SJCRH30 (cell line): ENCODE measurements at regions not wholly inside any gene's neighbourhood (a gene's known extent, or its start where the extent isn't known, plus 50 kb on each side); places are given as distances from the start of the nearest gene placed in this dataset.
A peak's percentile ranks its signal among the peaks of the same experiment; 100 is the strongest.

ENCODE experiments used
- DNase-seq, 2 experiments: peaks; one replicate each; pipeline ENCODE4 v3.0.0-alpha.2; 2015 to 2020
- H3K27ac ChIP-seq: fragments of 250-450 bp; sonication (Bioruptor Pico); 2 replicates; pipeline ENCODE4 v1.5.1; 2020; ENCODE audit warnings: mild to moderate bottlenecking, moderate library complexity
- H3K27me3 ChIP-seq: fragments of 250-450 bp; sonication (Bioruptor Pico); 2 replicates; pipeline ENCODE4 v1.5.1; 2020; ENCODE audit warnings: mild to moderate bottlenecking, moderate library complexity
- H3K36me3 ChIP-seq: fragments of 250-450 bp; sonication (Bioruptor Pico); 2 replicates; pipeline ENCODE4 v1.5.1; 2020; ENCODE audit warnings: mild to moderate bottlenecking, moderate library complexity
- H3K4me1 ChIP-seq: fragments of 250-450 bp; sonication (Bioruptor Pico); 2 replicates; pipeline ENCODE4 v1.5.1; 2020; ENCODE audit warnings: mild to moderate bottlenecking, moderate library complexity
- H3K4me3 ChIP-seq: fragments of 250-450 bp; sonication (Bioruptor Pico); 2 replicates; pipeline ENCODE4 v1.5.1; 2020; ENCODE audit warnings: mild to moderate bottlenecking, moderate library complexity
- H3K9me3 ChIP-seq: fragments of 250-450 bp; sonication (Bioruptor Pico); replicated peaks from 2 replicates; pipeline ENCODE4 v1.5.1; 2020; ENCODE audit warnings: mild to moderate bottlenecking, moderate library complexity

GRCh38 chr11:86193297-86194095 lies 51.1 kb upstream of the EED start:
- Histone ChIP-seq H3K9me3 (no peaks in the 10 kb centered on the region), H3K4me1 (peaks cover 18% of the 10 kb centered on the region), H3K36me3 (no peaks in the 10 kb centered on the region), H3K27ac (peak overlapping the region; percentile 13; the same call in 1 of the 2 replicates), H3K4me3 (peak overlapping the region; percentile 43), H3K27me3 (no peaks in the 10 kb centered on the region)
- DNase-seq = peak; percentile 93 to 96

- H3K27ac ChIP-seq = peak overlapping the region; percentile 13; the same call in 1 of the 2 replicates
- H3K36me3 ChIP-seq = no peaks in the 10 kb centered on the region
- peak overlapping the region; percentile 43; the same call in 1 of the 2 replicates for H3K4me3 ChIP-seq
- DNase-seq = no peak
- H3K4me1 ChIP-seq = peaks cover 18% of the 10 kb centered on the region
- H3K9me3 ChIP-seq = no peaks in the 10 kb centered on the region
- no peaks in the 10 kb centered on the region for H3K27me3 ChIP-seq
These were observed 51.9 kb upstream of the EED start for GRCh38 chr11:86192519-86193257.

- no peaks in the 10 kb centered on the region for H3K36me3 ChIP-seq
- no peak for DNase-seq
- H3K27me3 ChIP-seq = no peaks in the 10 kb centered on the region
- H3K4me3 ChIP-seq = no peak overlapping the region
- no peaks in the 10 kb centered on the region for H3K9me3 ChIP-seq
- no peak overlapping the region for H3K27ac ChIP-seq
- peaks cover 18% of the 10 kb centered on the region for H3K4me1 ChIP-seq
These were observed 52.7 kb upstream of the EED start for GRCh38 chr11:86191874-86192273.

- peaks cover 6% of the 10 kb centered on the region; the same call in 1 of the 2 replicates for H3K4me1 ChIP-seq
- no peak overlapping the region for H3K27ac ChIP-seq
- H3K4me3 ChIP-seq = no peak overlapping the region
These were observed 57.5 kb upstream of the EED start for GRCh38 chr11:86187027-86187426.

GRCh38 chr11:86186386-86186785 lies 58.2 kb upstream of the EED start:
- Histone ChIP-seq H3K27ac (no peak overlapping the region), H3K4me3 (no peak overlapping the region), H3K27me3 (no peaks in the 10 kb centered on the region), H3K4me1 (peaks cover 6% of the 10 kb centered on the region; the same call in 1 of the 2 replicates), H3K9me3 (no peaks in the 10 kb centered on the region), H3K36me3 (no peaks in the 10 kb centered on the region)
- DNase-seq = no peak

More at GRCh38 chr11:86187027-86187426, 57.5 kb upstream of the EED start:
- no peak for DNase-seq
- Histone ChIP-seq H3K9me3 (no peaks in the 10 kb centered on the region), H3K27me3 (no peaks in the 10 kb centered on the region), H3K36me3 (no peaks in the 10 kb centered on the region)

- Histone ChIP-seq H3K4me3 (no peak overlapping the region), H3K9me3 (no peaks in the 10 kb centered on the region), H3K27me3 (no peaks in the 10 kb centered on the region), H3K4me1 (peaks cover 6% of the 10 kb centered on the region; the same call in 1 of the 2 replicates), H3K36me3 (no peaks in the 10 kb centered on the region), H3K27ac (no peak overlapping the region)
- DNase-seq = no peak
These were observed 59.2 kb upstream of the EED start for GRCh38 chr11:86185381-86185750.

- Histone ChIP-seq H3K9me3 (no peaks in the 10 kb centered on the region), H3K27ac (no peak overlapping the region)
These were observed 59.7 kb upstream of the EED start for GRCh38 chr11:86184728-86185380.

GRCh38 chr11:86183694-86184093 lies 60.9 kb upstream of the EED start:
- Histone ChIP-seq H3K4me1 (peaks cover 6% of the 10 kb centered on the region; the same call in 1 of the 2 replicates), H3K9me3 (no peaks in the 10 kb centered on the region), H3K36me3 (no peaks in the 10 kb centered on the region), H3K4me3 (no peak overlapping the region), H3K27me3 (no peaks in the 10 kb centered on the region), H3K27ac (no peak overlapping the region)
- no peak for DNase-seq

More at GRCh38 chr11:86184728-86185380, 59.7 kb upstream of the EED start:
- Histone ChIP-seq H3K4me1 (peaks cover 6% of the 10 kb centered on the region; the same call in 1 of the 2 replicates), H3K27me3 (no peaks in the 10 kb centered on the region), H3K4me3 (no peak overlapping the region), H3K36me3 (no peaks in the 10 kb centered on the region)
- DNase-seq = no peak

GRCh38 chr11:86182976-86183584 lies 61.5 kb upstream of the EED start:
- Histone ChIP-seq H3K4me1 (peaks cover 6% of the 10 kb centered on the region; the same call in 1 of the 2 replicates), H3K9me3 (no peaks in the 10 kb centered on the region), H3K27ac (no peak overlapping the region), H3K4me3 (no peak overlapping the region), H3K27me3 (no peaks in the 10 kb centered on the region), H3K36me3 (no peaks in the 10 kb centered on the region)
- no peak for DNase-seq

GRCh38 chr11:86181379-86181778 lies 63.2 kb upstream of the EED start:
- Histone ChIP-seq H3K4me3 (no peak overlapping the region), H3K36me3 (no peaks in the 10 kb centered on the region)

GRCh38 chr11:86180851-86181250 lies 63.7 kb upstream of the EED start:
- no peaks in the 10 kb centered on the region for H3K27me3 ChIP-seq
- no peak for DNase-seq
- no peaks in the 10 kb centered on the region for H3K9me3 ChIP-seq
- H3K36me3 ChIP-seq = no peaks in the 10 kb centered on the region
- no peak overlapping the region for H3K4me3 ChIP-seq
- H3K4me1 ChIP-seq = peaks cover 18% of the 10 kb centered on the region
- H3K27ac ChIP-seq = no peak overlapping the region

More at GRCh38 chr11:86181379-86181778, 63.2 kb upstream of the EED start:
- Histone ChIP-seq H3K4me1 (peaks cover 12% of the 10 kb centered on the region), H3K27me3 (no peaks in the 10 kb centered on the region), H3K9me3 (no peaks in the 10 kb centered on the region), H3K27ac (no peak overlapping the region)
- DNase-seq = no peak

GRCh38 chr11:86180423-86180822 lies 64.1 kb upstream of the EED start:
- Histone ChIP-seq H3K36me3 (no peaks in the 10 kb centered on the region), H3K4me1 (peaks cover 22% of the 10 kb centered on the region), H3K27ac (no peak overlapping the region), H3K27me3 (no peaks in the 10 kb centered on the region), H3K9me3 (no peaks in the 10 kb centered on the region), H3K4me3 (no peak overlapping the region)
- no peak for DNase-seq

GRCh38 chr11:86179646-86180064 lies 64.9 kb upstream of the EED start:
- no peak for DNase-seq
- no peaks in the 10 kb centered on the region for H3K36me3 ChIP-seq
- H3K4me1 ChIP-seq = peaks cover 30% of the 10 kb centered on the region
- no peaks in the 10 kb centered on the region for H3K27me3 ChIP-seq
- no peak overlapping the region for H3K27ac ChIP-seq
- H3K9me3 ChIP-seq = no peaks in the 10 kb centered on the region
- no peak overlapping the region for H3K4me3 ChIP-seq

- Histone ChIP-seq H3K4me3 (no peak overlapping the region), H3K9me3 (no peaks in the 10 kb centered on the region), H3K4me1 (peaks cover 45% of the 10 kb centered on the region), H3K27ac (no peak overlapping the region), H3K27me3 (no peaks in the 10 kb centered on the region), H3K36me3 (no peaks in the 10 kb centered on the region)
- DNase-seq = no peak
These were observed 67.3 kb upstream of the EED start for GRCh38 chr11:86177302-86177701.
